ENCODE measurements at regions not wholly inside any gene's neighbourhood (a gene's known extent, or its start where the extent isn't known, plus 50 kb on each side); places are given as distances from the start of the nearest gene placed in this dataset.
"Not testable (repeated sequence)": the region's sequence is repeated elsewhere in the genome, so short reads cannot be mapped to it uniquely, and the experiment has no call there.

GRCh38 chr1:173257805-173258204 is 50.7 kb upstream of the TNFSF4 start:
- no TSS peak for BruUV-seq (replicated peaks)
- TF ChIP-seq CTCF (conservative IDR thresholded peaks at IDR 0.05): no peak
- no peak for TF ChIP-seq EZH2 (IDR thresholded peaks at IDR 0.05; ENCODE audit: low read depth)
- H3K79me2 ChIP-seq (ENCODE audit: low read depth): no peaks in the 10 kb centered on the region
- intact Hi-C loops (cut with micrococcal nuclease; ENCODE audit: unreplicated experiment): loop anchor here (5.0 kb wide), 3 partner anchors 149 to 431 kb away; no protein-coding TSS in a partner anchor
- H3K36me3 ChIP-seq (ENCODE audit: low read depth): no peaks in the 10 kb centered on the region
- no peak overlapping the region for H2AFZ ChIP-seq
- H3K27ac ChIP-seq: no peak overlapping the region
- no peaks in the 10 kb centered on the region for H3K9me3 ChIP-seq (ENCODE audit: insufficient read depth, low read depth)
- H3K4me2 ChIP-seq: no peak overlapping the region
- no peaks in the 10 kb centered on the region for H3K27me3 ChIP-seq (ENCODE audit: insufficient read depth, low read depth)
- H3K4me1 ChIP-seq (replicated peaks; ENCODE audit: insufficient read depth): no peaks in the 10 kb centered on the region
- H3F3A ChIP-seq (ENCODE audit: insufficient read depth, low read depth): no peaks in the 10 kb centered on the region
- ChIA-PET POLR2A (ENCODE audit: unreplicated experiment) (no interaction called here), CTCF (no interaction called here)
- H4K20me1 ChIP-seq (ENCODE audit: insufficient read depth): no peaks in the 10 kb centered on the region
- no peak for DNase-seq
- H3K4me3 ChIP-seq: no peak overlapping the region
- no peaks in the 10 kb centered on the region for H3K9me2 ChIP-seq (ENCODE audit: insufficient read depth)

- Histone ChIP-seq H2AFZ (no peak overlapping the region), H3K36me3 (ENCODE audit: low read depth) (no peaks in the 10 kb centered on the region), H3K4me1 (replicated peaks; ENCODE audit: insufficient read depth) (no peaks in the 10 kb centered on the region), H3F3A (ENCODE audit: insufficient read depth, low read depth) (no peaks in the 10 kb centered on the region), H3K4me2 (no peak overlapping the region), H3K9me3 (ENCODE audit: insufficient read depth, low read depth) (no peaks in the 10 kb centered on the region), H4K20me1 (ENCODE audit: insufficient read depth) (no peaks in the 10 kb centered on the region), H3K4me3 (no peak overlapping the region), H3K79me2 (ENCODE audit: low read depth) (no peaks in the 10 kb centered on the region), H3K27ac (no peak overlapping the region), H3K9me2 (ENCODE audit: insufficient read depth) (no peaks in the 10 kb centered on the region), H3K27me3 (ENCODE audit: insufficient read depth, low read depth) (no peaks in the 10 kb centered on the region)
- intact Hi-C loops (cut with micrococcal nuclease; ENCODE audit: unreplicated experiment): loop anchor here (5.0 kb wide), 3 partner anchors 149 to 431 kb away; no protein-coding TSS in a partner anchor
- POLR2A ChIA-PET (ENCODE audit: unreplicated experiment): no interaction called here
- BruUV-seq (replicated peaks): no TSS peak
- DNase-seq: no peak
- CTCF ChIA-PET: no interaction called here
- TF ChIP-seq EZH2 (IDR thresholded peaks at IDR 0.05; ENCODE audit: low read depth) (no peak), CTCF (conservative IDR thresholded peaks at IDR 0.05) (no peak)
Measured at GRCh38 chr1:173258479-173259264, 51.5 kb upstream of the TNFSF4 start.

- H3K4me1 ChIP-seq (replicated peaks; ENCODE audit: insufficient read depth); H3K36me3 ChIP-seq (ENCODE audit: low read depth); BruUV-seq (replicated peaks); H3K27ac ChIP-seq; H3K4me2 ChIP-seq; H3K9me2 ChIP-seq (ENCODE audit: insufficient read depth); H2AFZ ChIP-seq; H4K20me1 ChIP-seq (ENCODE audit: insufficient read depth); POLR2A ChIA-PET (ENCODE audit: unreplicated experiment); H3F3A ChIP-seq (ENCODE audit: insufficient read depth, low read depth); H3K79me2 ChIP-seq (ENCODE audit: low read depth); H3K4me3 ChIP-seq; H3K9me3 ChIP-seq (ENCODE audit: insufficient read depth, low read depth); DNase-seq; intact Hi-C loops (cut with micrococcal nuclease; ENCODE audit: unreplicated experiment); CTCF ChIA-PET; H3K27me3 ChIP-seq (ENCODE audit: insufficient read depth, low read depth): not testable (repeated sequence)
Measured at GRCh38 chr1:173260329-173260728, 53.2 kb upstream of the TNFSF4 start.

GRCh38 chr1:173266841-173267240 is 59.7 kb upstream of the TNFSF4 start:
- no peaks in the 10 kb centered on the region for H3K9me3 ChIP-seq (ENCODE audit: insufficient read depth, low read depth)
- H3K9me2 ChIP-seq (ENCODE audit: insufficient read depth): no peaks in the 10 kb centered on the region
- H3K27ac ChIP-seq: no peak overlapping the region
- ChIA-PET POLR2A (ENCODE audit: unreplicated experiment) (no interaction called here), CTCF (no interaction called here)
- H3K79me2 ChIP-seq (ENCODE audit: low read depth): no peaks in the 10 kb centered on the region
- no peak overlapping the region for H3K4me3 ChIP-seq
- intact Hi-C loops (cut with micrococcal nuclease; ENCODE audit: unreplicated experiment): no loop called here
- no peaks in the 10 kb centered on the region for H3K27me3 ChIP-seq (ENCODE audit: insufficient read depth, low read depth)
- no peaks in the 10 kb centered on the region for H3K36me3 ChIP-seq (ENCODE audit: low read depth)
- no peak for DNase-seq
- H3K4me2 ChIP-seq: no peak overlapping the region
- no TSS peak for BruUV-seq (replicated peaks)
- H2AFZ ChIP-seq: no peak overlapping the region
- peaks cover 24% of the 10 kb centered on the region for H3K4me1 ChIP-seq (replicated peaks; ENCODE audit: insufficient read depth)
- peaks cover 19% of the 10 kb centered on the region; the same call in 1 of the 2 replicates for H3F3A ChIP-seq (ENCODE audit: insufficient read depth, low read depth)
- H4K20me1 ChIP-seq (ENCODE audit: insufficient read depth): no peaks in the 10 kb centered on the region
- no peak for TF ChIP-seq EZH2 (IDR thresholded peaks at IDR 0.05; ENCODE audit: low read depth)
- no peak for TF ChIP-seq CTCF (conservative IDR thresholded peaks at IDR 0.05)
